H1 (cell line): ENCODE measurements at regions not wholly inside any gene's neighbourhood (a gene's known extent, or its start where the extent isn't known, plus 50 kb on each side); places are given as distances from the start of the nearest gene placed in this dataset.

ENCODE experiments used
- CTCF ChIA-PET: fragments of 300-600 bp; sonication (Branson Sonifier 250); formaldehyde crosslinking; loops from one replicate; lab custom pipeline; 2021; ENCODE audit not compliant: partially characterized antibody; lab: Charles Lee
- POLR2A ChIA-PET: fragments of 300-600 bp; sonication (Branson Sonifier 250); formaldehyde crosslinking; loops from one replicate; lab custom pipeline; 2021; ENCODE audit warnings: inconsistent platforms; ENCODE audit not compliant: partially characterized antibody; lab: Charles Lee
- DNase-seq, 2 experiments: peaks; one replicate each; pipeline versions ENCODE4 v3.0.0 to v3.0.0-alpha.2; 2010 to 2022; ENCODE audit warnings: low spot score in 2 of 2, low read depth in 1 of 2, mixed read lengths in 1 of 2
- FAIRE-seq: peaks from 2 replicates; lab custom pipeline; 2011; peaks lifted over from hg19 to GRCh38; lab: Jason Lieb, UNC
- H2AFZ ChIP-seq: 2 replicates; pipeline ENCODE4 v1.8.1; 2012; ENCODE audit warnings: low read length, inconsistent platforms
- H2AK5ac ChIP-seq: 2 replicates; pipeline ENCODE4 v1.6.1; 2013; ENCODE audit warnings: low read depth, low read length
- H2BK120ac ChIP-seq: replicated peaks from 2 replicates; pipeline ENCODE3; 2013; ENCODE audit warnings: low read depth, low read length, inconsistent platforms
- H2BK12ac ChIP-seq: 2 replicates; pipeline ENCODE4 v1.6.1; 2013; ENCODE audit warnings: low read depth, low read length
- H2BK15ac ChIP-seq: 2 replicates; pipeline ENCODE4 v1.6.1; 2013; ENCODE audit warnings: low read length
- H2BK20ac ChIP-seq: 2 replicates; pipeline ENCODE4 v1.6.1; 2013; ENCODE audit warnings: low read length
- H2BK5ac ChIP-seq: 2 replicates; pipeline ENCODE4 v1.6.1; 2013; ENCODE audit warnings: low read depth, low read length
- H3K14ac ChIP-seq: 2 replicates; pipeline ENCODE4 v1.6.1; 2013; ENCODE audit warnings: inconsistent platforms; ENCODE audit not compliant: insufficient read length
- H3K18ac ChIP-seq: 2 replicates; pipeline ENCODE4 v1.6.1; 2013; ENCODE audit warnings: low read length; ENCODE audit errors: extremely low read depth
- H3K23ac ChIP-seq: 2 replicates; pipeline ENCODE4 v1.6.1; 2013; ENCODE audit warnings: inconsistent platforms; ENCODE audit not compliant: insufficient read length
- H3K23me2 ChIP-seq: 2 replicates; pipeline ENCODE4 v1.6.1; 2013; ENCODE audit warnings: low read depth, low read length
- H3K27ac ChIP-seq: 2 replicates; pipeline ENCODE4 v1.6.1; 2011; ENCODE audit warnings: low read depth, low read length, inconsistent platforms
- H3K27me3 ChIP-seq, 4 experiments: replicated peaks in 1 of 4; 1 replicate in 1 of 4; 2 replicates in 3 of 4; pipeline versions ENCODE4 v1.6.1 to v1.8.1; 2011 to 2013; ENCODE audit warnings: low read length in 3 of 4, mild to moderate bottlenecking in 3 of 4, inconsistent platforms in 2 of 4, mixed read lengths in 2 of 4, moderate library complexity in 1 of 4; ENCODE audit not compliant: control insufficient read depth in 3 of 4, insufficient read depth in 3 of 4; ENCODE audit errors: extremely low read depth in 1 of 4
- H3K36me3 ChIP-seq, 4 experiments: 2 replicates each; pipeline versions ENCODE4 v1.6.1 to v1.8.1; 2011 to 2013; ENCODE audit warnings: mild to moderate bottlenecking in 4 of 4, low read length in 3 of 4, moderate library complexity in 2 of 4, control low read depth in 1 of 4, inconsistent platforms in 1 of 4; ENCODE audit not compliant: insufficient read depth in 4 of 4, control insufficient read depth in 2 of 4
- H3K4ac ChIP-seq: replicated peaks from 2 replicates; pipeline ENCODE3; 2013; ENCODE audit warnings: low read length, low read depth, mixed read lengths, inconsistent platforms; ENCODE audit not compliant: insufficient read length
- H3K4me1 ChIP-seq, 4 experiments: replicated peaks in 1 of 4; 1 replicate in 1 of 4; 2 replicates in 3 of 4; pipeline versions ENCODE4 v1.6.1 to v1.8.1; 2011 to 2013; ENCODE audit warnings: low read length in 3 of 4, inconsistent platforms in 2 of 4, mixed read lengths in 1 of 4; ENCODE audit not compliant: insufficient read depth in 4 of 4, control insufficient read depth in 3 of 4
- H3K4me2 ChIP-seq, 2 experiments: 2 replicates each; pipeline versions ENCODE4 v1.6.1 to v1.8.1; 2011 to 2013; ENCODE audit warnings: low read depth in 2 of 2, low read length in 2 of 2, control low read depth in 1 of 2, inconsistent platforms in 1 of 2, mild to moderate bottlenecking in 1 of 2; ENCODE audit not compliant: insufficient read depth in 1 of 2
- H3K4me3 ChIP-seq, 4 experiments: fragments of 200-600, 300-600 bp in 1 of 4; sonication (generic), shearing (Covaris generic), sonication (Bioruptor Twin) in 1 of 4; 2 replicates each; pipeline versions ENCODE4 v1.5.1 to v1.8.1; 2011 to 2016; ENCODE audit warnings: low read length in 4 of 4, low read depth in 3 of 4, control low read depth in 2 of 4, inconsistent platforms in 2 of 4, mild to moderate bottlenecking in 2 of 4, mixed read lengths in 1 of 4, moderate library complexity in 1 of 4; ENCODE audit not compliant: insufficient read depth in 2 of 4; ENCODE audit errors: extremely low read depth in 1 of 4
- H3K56ac ChIP-seq: replicated peaks from 2 replicates; pipeline ENCODE3; 2013; ENCODE audit warnings: low read depth, mild to moderate bottlenecking, mixed read lengths, low read length, inconsistent platforms; ENCODE audit not compliant: insufficient read length
- H3K79me1 ChIP-seq: 2 replicates; pipeline ENCODE4 v1.6.1; 2013; ENCODE audit warnings: low read depth, low read length, control low read depth
- H3K79me2 ChIP-seq, 2 experiments: 2 replicates each; pipeline versions ENCODE4 v1.6.1 to v1.8.1; 2012 to 2013; ENCODE audit warnings: low read length in 2 of 2, mild to moderate bottlenecking in 2 of 2, inconsistent platforms in 1 of 2; ENCODE audit not compliant: insufficient read depth in 2 of 2, control insufficient read depth in 1 of 2
- H3K9ac ChIP-seq, 4 experiments: replicated peaks in 1 of 4; 1 replicate in 1 of 4; 2 replicates in 3 of 4; pipeline versions ENCODE4 v1.6.1 to v1.8.1; 2011 to 2013; ENCODE audit warnings: low read depth in 3 of 4, low read length in 3 of 4, control low read depth in 2 of 4, mild to moderate bottlenecking in 2 of 4, moderate library complexity in 2 of 4, inconsistent platforms in 1 of 4; ENCODE audit errors: extremely low read depth in 1 of 4
- H3K9me3 ChIP-seq, 2 experiments: 2 replicates each; pipeline versions ENCODE4 v1.6.1 to v1.8.1; 2012 to 2013; ENCODE audit warnings: mild to moderate bottlenecking in 2 of 2, moderate library complexity in 2 of 2, control low read depth in 1 of 2, inconsistent platforms in 1 of 2, low read depth in 1 of 2, low read length in 1 of 2, mixed read lengths in 1 of 2; ENCODE audit not compliant: insufficient read depth in 2 of 2
- H4K20me1 ChIP-seq, 2 experiments: replicated peaks in 1 of 2; 2 replicates each; pipeline versions ENCODE3 to v1.8.1; 2011 to 2013; ENCODE audit warnings: inconsistent platforms in 2 of 2, low read length in 2 of 2, mild to moderate bottlenecking in 1 of 2; ENCODE audit not compliant: insufficient read depth in 2 of 2, control insufficient read depth in 1 of 2
- H4K5ac ChIP-seq: 2 replicates; pipeline ENCODE4 v1.6.1; 2013; ENCODE audit warnings: low read length, low read depth, mixed read lengths, inconsistent platforms; ENCODE audit not compliant: insufficient read length
- H4K8ac ChIP-seq: 2 replicates; pipeline ENCODE4 v1.8.0; 2013; ENCODE audit warnings: mild to moderate bottlenecking, moderate library complexity, low read length, inconsistent platforms; ENCODE audit not compliant: insufficient read depth; ENCODE audit errors: extremely low read depth
- H4K91ac ChIP-seq: replicated peaks from 2 replicates; pipeline ENCODE3; 2013; ENCODE audit warnings: low read length, mixed read lengths, inconsistent platforms; ENCODE audit not compliant: insufficient read length
- EP300 ChIP-seq, 2 experiments: IDR thresholded peaks; 1 replicate in 1 of 2; 2 replicates in 1 of 2; pipeline ENCODE4 v1.6.1; 2011 to 2012; ENCODE audit warnings: low read depth in 2 of 2, low read length in 2 of 2, mild to moderate bottlenecking in 2 of 2, borderline replicate concordance in 1 of 2, inconsistent platforms in 1 of 2, moderate library complexity in 1 of 2
- HDAC2 ChIP-seq, 2 experiments: fragments of 300-600 bp in 1 of 2; sonication (generic) in 1 of 2; IDR thresholded peaks; 2 replicates each; pipeline ENCODE4 v1.6.1; 2011 to 2012; ENCODE audit warnings: low read depth in 2 of 2, low read length in 2 of 2, mild to moderate bottlenecking in 2 of 2, moderate library complexity in 2 of 2, borderline replicate concordance in 1 of 2, inconsistent platforms in 1 of 2
- JUND ChIP-seq: IDR thresholded peaks from 2 replicates; pipeline ENCODE4 v1.6.1; 2011; ENCODE audit warnings: mild to moderate bottlenecking, improper control_type of control experiment, low read length
- NANOG ChIP-seq: IDR thresholded peaks from 2 replicates; pipeline ENCODE4 v1.6.1; 2011; ENCODE audit warnings: low read length, low read depth, mild to moderate bottlenecking, inconsistent platforms; ENCODE audit not compliant: insufficient read depth, poor library complexity, severe bottlenecking
- PHF8 ChIP-seq: fragments of 200-600 bp; sonication (generic); conservative IDR thresholded peaks from 2 replicates; pipeline ENCODE4 v1.7.1; 2012; ENCODE audit warnings: low read depth, mild to moderate bottlenecking, inconsistent platforms, low read length, moderate library complexity
- SRF ChIP-seq: IDR thresholded peaks from 2 replicates; pipeline ENCODE4 v1.6.1; 2011; ENCODE audit warnings: mild to moderate bottlenecking, low read depth, low read length, moderate library complexity
- TAF1 ChIP-seq: IDR thresholded peaks from 2 replicates; pipeline ENCODE4 v1.6.1; 2011; ENCODE audit warnings: mild to moderate bottlenecking, low read depth, low read length
- TAF7 ChIP-seq: optimal IDR thresholded peaks from 2 replicates; pipeline ENCODE3; 2011; ENCODE audit warnings: low read depth, mild to moderate bottlenecking, inconsistent platforms, low read length, moderate library complexity, borderline replicate concordance
- WGBS, 2 experiments: shearing (Covaris generic) in 1 of 2; methylation state at CpG; one replicate each; pipeline versions ENCODE4 v1.1.6 to v1.1.7; 2013 to 2015; ENCODE audit warnings: low lambda C conversion rate in 2 of 2, mixed read lengths in 2 of 2, inconsistent platforms in 1 of 2, low coverage in 1 of 2, missing lambda C conversion rate in 1 of 2; ENCODE audit not compliant: insufficient replicate concordance in 2 of 2, insufficient coverage in 1 of 2, insufficient read length in 1 of 2; ENCODE audit errors: extremely low coverage in 1 of 2, missing lambda C conversion rate in 1 of 2; 5-methylcytosine and 5-hydroxymethylcytosine counted together

GRCh38 chr13:107873926-107874325 is 341.4 kb downstream of the LIG4 start:
- peaks cover 0 to 4% (median 1%) of the 10 kb centered on the region in 4 experiments; a peak in 2 of 7 replicates for H3K27me3 ChIP-seq
- H3K9ac ChIP-seq: no peak overlapping the region
- no peak overlapping the region for H4K91ac ChIP-seq
- no peaks in the 10 kb centered on the region for H3K4me1 ChIP-seq
- H2BK15ac ChIP-seq: no peak overlapping the region
- H2AFZ ChIP-seq: no peak overlapping the region
- no peak overlapping the region for H2BK5ac ChIP-seq
- no peak overlapping the region for H3K27ac ChIP-seq
- no peak overlapping the region for H2BK20ac ChIP-seq
- no peak overlapping the region for H4K5ac ChIP-seq
- H4K20me1 ChIP-seq: no peaks in the 10 kb centered on the region
- CTCF ChIA-PET: interaction anchor here (0.5 to 1.6 kb wide), 4 partner anchors 12 to 671 kb away, joined by 3 read pairs; no protein-coding TSS in a partner anchor
- H3K9me3 ChIP-seq: no peaks in the 10 kb centered on the region
- H3K18ac ChIP-seq: no peak overlapping the region
- H3K36me3 ChIP-seq: no peaks in the 10 kb centered on the region
- no peak overlapping the region for H3K14ac ChIP-seq
- H3K56ac ChIP-seq: no peak overlapping the region
- no peaks in the 10 kb centered on the region for H3K23me2 ChIP-seq
- no peaks in the 10 kb centered on the region for H3K79me1 ChIP-seq
- H3K23ac ChIP-seq: no peak overlapping the region
- TF ChIP-seq HDAC2 (IDR thresholded peaks at IDR 0.05; ENCODE audit: borderline replicate concordance in 1 of 2, low read depth in 2 of 2, low read length in 2 of 2) (no peak), EP300 (IDR thresholded peaks at IDR 0.05; ENCODE audit: borderline replicate concordance in 1 of 2, low read depth in 2 of 2, low read length in 2 of 2) (no peak), TAF1 (no peak), NANOG (no peak), TAF7 (no peak), PHF8 (no peak), SRF (no peak), JUND (no peak)
- no peak overlapping the region for H2BK12ac ChIP-seq
- 88% methylated on average over 5 of the region's 5 CpGs; no CpG with 5 or more reads in 1 of the 2 experiments for WGBS, 2 experiments
- H4K8ac ChIP-seq: no peak overlapping the region
- no peak overlapping the region for H2BK120ac ChIP-seq
- no peak overlapping the region for H3K4me3 ChIP-seq
- no peak overlapping the region for H3K4ac ChIP-seq
- FAIRE-seq (no peak), DNase-seq (no peak)
- no peaks in the 10 kb centered on the region for H3K79me2 ChIP-seq
- H2AK5ac ChIP-seq: no peak overlapping the region
- POLR2A ChIA-PET: no interaction called here
- no peak overlapping the region for H3K4me2 ChIP-seq
